ENCODE measurements at regions not wholly inside any gene's neighbourhood (a gene's known extent, or its start where the extent isn't known, plus 50 kb on each side); places are given as distances from the start of the nearest gene placed in this dataset.
A peak's percentile ranks its signal among the peaks of the same experiment; 100 is the strongest.
"Not testable (repeated sequence)": the region's sequence is repeated elsewhere in the genome, so short reads cannot be mapped to it uniquely, and the experiment has no call there.

DNA sequence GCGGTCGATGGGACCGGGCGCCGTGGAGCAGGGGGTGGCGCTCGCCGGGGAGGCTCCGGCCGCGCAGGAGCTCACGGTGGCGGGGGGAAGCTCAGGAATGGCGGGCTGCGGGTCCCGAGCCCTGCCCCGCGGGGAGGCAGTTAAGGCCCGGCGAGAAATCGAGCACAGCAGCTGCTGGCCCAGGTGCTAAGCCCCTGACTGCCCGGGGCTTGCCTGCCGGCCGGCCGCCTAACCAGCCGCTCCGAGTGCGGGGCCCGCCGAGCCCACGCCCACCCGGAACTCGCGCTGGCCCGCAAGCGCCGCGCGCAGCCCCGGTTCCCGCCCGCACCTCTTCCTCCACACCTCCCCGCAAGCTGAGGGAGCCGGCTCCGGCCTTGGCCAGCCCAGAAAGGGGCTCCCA is 340.1 kb downstream of the TFAP2A start:
- H4K8ac ChIP-seq (ENCODE audit: low read depth, low read length); H2BK5ac ChIP-seq (ENCODE audit: low read depth, low read length, poor library complexity); H2AK5ac ChIP-seq (ENCODE audit: low read length); H3K23ac ChIP-seq (ENCODE audit: low read length); H3K4me2 ChIP-seq (ENCODE audit: low read length); H3K4me3 ChIP-seq (ENCODE audit: low read depth, low read length); H2AFZ ChIP-seq (ENCODE audit: insufficient read depth, low read length, poor library complexity); H3K79me1 ChIP-seq (ENCODE audit: low read length); H2BK120ac ChIP-seq (ENCODE audit: insufficient read depth, low read length, poor library complexity); H3K9ac ChIP-seq (ENCODE audit: low read length); H4K12ac ChIP-seq (ENCODE audit: low read depth, low read length); H3K18ac ChIP-seq (ENCODE audit: low read length); H3K9me3 ChIP-seq (ENCODE audit: insufficient read depth, low read depth, low read length); H2BK12ac ChIP-seq (ENCODE audit: low read length); H3K79me2 ChIP-seq (ENCODE audit: control insufficient read depth, insufficient read depth, low read length, poor library complexity); H4K91ac ChIP-seq (ENCODE audit: low read depth, low read length); H3K4ac ChIP-seq (ENCODE audit: low read depth, low read length); H3K27me3 ChIP-seq (ENCODE audit: insufficient read depth, low read length); H3K14ac ChIP-seq (ENCODE audit: low read length); H3K36me3 ChIP-seq (ENCODE audit: control insufficient read depth in 1 of 2, insufficient read depth in 2 of 2, low read length in 2 of 2); H3K27ac ChIP-seq (ENCODE audit: low read depth, low read length); H3K4me1 ChIP-seq (ENCODE audit: control insufficient read depth in 1 of 2, insufficient read depth in 2 of 2, low read length in 2 of 2): not testable (repeated sequence)
- no CpG with 5 or more reads among the region's 45 CpGs for WGBS (ENCODE audit: extremely low coverage, insufficient coverage, insufficient read length)
- DNase-seq: peak in 1 of 2 donors; percentile 16

DNA sequence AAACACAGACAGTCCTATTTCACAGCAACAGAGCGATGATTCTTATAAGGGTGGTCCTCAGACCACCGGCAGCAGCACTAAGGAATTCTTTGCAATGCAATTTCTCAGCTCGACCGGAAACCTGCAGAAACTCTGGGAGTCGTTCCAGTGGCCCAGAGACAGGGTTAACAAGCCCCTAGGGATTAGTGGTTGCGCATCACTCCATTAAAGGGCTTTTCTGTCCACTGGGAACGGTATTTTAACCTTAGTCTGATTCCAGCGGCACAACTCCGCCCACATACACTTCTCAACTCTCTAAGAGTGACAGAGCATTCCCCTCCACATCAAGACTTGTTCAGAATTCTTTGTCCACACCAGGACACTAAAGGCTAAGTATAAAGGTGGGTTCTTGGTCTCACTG is 341.5 kb downstream of the TFAP2A start:
- Histone ChIP-seq H3K23ac (ENCODE audit: low read length) (no peak overlapping the region), H3K4ac (ENCODE audit: low read depth, low read length) (no peak overlapping the region), H3K9me3 (ENCODE audit: insufficient read depth, low read depth, low read length) (no peaks in the 10 kb centered on the region), H4K8ac (ENCODE audit: low read depth, low read length) (no peak overlapping the region), H4K91ac (ENCODE audit: low read depth, low read length) (no peak overlapping the region), H3K14ac (ENCODE audit: low read length) (no peak overlapping the region), H2AK5ac (ENCODE audit: low read length) (no peak overlapping the region), H3K4me3 (ENCODE audit: low read depth, low read length) (no peak overlapping the region), H3K18ac (ENCODE audit: low read length) (no peak overlapping the region), H2BK12ac (ENCODE audit: low read length) (no peak overlapping the region), H3K79me2 (ENCODE audit: control insufficient read depth, insufficient read depth, low read length, poor library complexity) (no peaks in the 10 kb centered on the region), H2AFZ (ENCODE audit: insufficient read depth, low read length, poor library complexity) (no peak overlapping the region), H3K36me3 (ENCODE audit: control insufficient read depth in 1 of 2, insufficient read depth in 2 of 2, low read length in 2 of 2) (no peaks in the 10 kb centered on the region), H2BK120ac (ENCODE audit: insufficient read depth, low read length, poor library complexity) (no peak overlapping the region), H3K9ac (ENCODE audit: low read length) (no peak overlapping the region), H3K4me1 (ENCODE audit: control insufficient read depth in 1 of 2, insufficient read depth in 2 of 2, low read length in 2 of 2) (no peaks in the 10 kb centered on the region), H3K4me2 (ENCODE audit: low read length) (no peak overlapping the region), H3K79me1 (ENCODE audit: low read length) (no peaks in the 10 kb centered on the region), H2BK5ac (ENCODE audit: low read depth, low read length, poor library complexity) (no peak overlapping the region), H3K27ac (ENCODE audit: low read depth, low read length) (no peak overlapping the region), H3K27me3 (ENCODE audit: insufficient read depth, low read length) (no peaks in the 10 kb centered on the region), H4K12ac (ENCODE audit: low read depth, low read length) (no peak overlapping the region)
- no peak for DNase-seq
- no CpG with 5 or more reads among the region's 9 CpGs for whole genome bisulfite sequencing (ENCODE audit: extremely low coverage, insufficient coverage, insufficient read length)

DNA sequence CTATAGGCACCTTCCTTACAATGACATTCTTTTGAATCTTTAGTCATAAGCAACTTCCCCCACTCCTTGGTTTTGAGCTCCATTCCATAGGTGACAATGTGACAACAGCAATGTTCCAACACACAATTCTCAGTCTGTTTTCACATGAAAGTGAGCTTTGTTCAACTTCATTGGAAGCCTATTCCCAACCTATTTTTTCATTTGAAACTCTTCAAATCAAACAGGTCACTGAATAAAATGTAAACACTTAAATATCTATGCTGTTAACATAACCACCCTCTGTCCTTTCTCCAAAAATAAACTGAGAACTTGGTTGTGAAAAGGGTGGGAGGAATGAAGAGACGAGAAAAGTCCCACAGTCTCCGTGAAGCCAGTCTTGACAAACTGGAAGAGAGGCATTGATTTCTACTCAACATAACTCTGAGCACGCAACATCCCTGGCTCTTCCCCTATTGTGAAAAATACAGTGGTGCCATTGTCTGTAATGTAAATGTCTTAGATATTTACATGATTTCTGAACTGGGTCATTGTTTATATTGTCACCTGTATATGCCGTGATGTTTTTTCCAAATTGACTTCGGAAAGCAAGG is 343.1 kb downstream of the TFAP2A start:
- Histone ChIP-seq H2BK12ac (ENCODE audit: low read length) (no peak overlapping the region), H3K18ac (ENCODE audit: low read length) (no peak overlapping the region), H3K4me1 (ENCODE audit: control insufficient read depth in 1 of 2, insufficient read depth in 2 of 2, low read length in 2 of 2) (no peaks in the 10 kb centered on the region), H3K14ac (ENCODE audit: low read length) (no peak overlapping the region), H3K79me1 (ENCODE audit: low read length) (no peaks in the 10 kb centered on the region), H4K12ac (ENCODE audit: low read depth, low read length) (no peak overlapping the region), H2BK5ac (ENCODE audit: low read depth, low read length, poor library complexity) (no peak overlapping the region), H4K8ac (ENCODE audit: low read depth, low read length) (no peak overlapping the region), H2AFZ (ENCODE audit: insufficient read depth, low read length, poor library complexity) (no peak overlapping the region), H3K36me3 (ENCODE audit: control insufficient read depth in 1 of 2, insufficient read depth in 2 of 2, low read length in 2 of 2) (no peaks in the 10 kb centered on the region), H3K9me3 (ENCODE audit: insufficient read depth, low read depth, low read length) (no peaks in the 10 kb centered on the region), H3K79me2 (ENCODE audit: control insufficient read depth, insufficient read depth, low read length, poor library complexity) (no peaks in the 10 kb centered on the region), H3K9ac (ENCODE audit: low read length) (no peak overlapping the region), H2BK120ac (ENCODE audit: insufficient read depth, low read length, poor library complexity) (no peak overlapping the region), H3K27me3 (ENCODE audit: insufficient read depth, low read length) (no peaks in the 10 kb centered on the region), H3K23ac (ENCODE audit: low read length) (no peak overlapping the region), H4K91ac (ENCODE audit: low read depth, low read length) (no peak overlapping the region), H3K4ac (ENCODE audit: low read depth, low read length) (no peak overlapping the region), H2AK5ac (ENCODE audit: low read length) (no peak overlapping the region), H3K4me3 (ENCODE audit: low read depth, low read length) (no peak overlapping the region), H3K27ac (ENCODE audit: low read depth, low read length) (no peak overlapping the region), H3K4me2 (ENCODE audit: low read length) (no peak overlapping the region)
- no CpG with 5 or more reads among the region's 5 CpGs for WGBS (ENCODE audit: extremely low coverage, insufficient coverage, insufficient read length)
- DNase-seq: no peak

DNA sequence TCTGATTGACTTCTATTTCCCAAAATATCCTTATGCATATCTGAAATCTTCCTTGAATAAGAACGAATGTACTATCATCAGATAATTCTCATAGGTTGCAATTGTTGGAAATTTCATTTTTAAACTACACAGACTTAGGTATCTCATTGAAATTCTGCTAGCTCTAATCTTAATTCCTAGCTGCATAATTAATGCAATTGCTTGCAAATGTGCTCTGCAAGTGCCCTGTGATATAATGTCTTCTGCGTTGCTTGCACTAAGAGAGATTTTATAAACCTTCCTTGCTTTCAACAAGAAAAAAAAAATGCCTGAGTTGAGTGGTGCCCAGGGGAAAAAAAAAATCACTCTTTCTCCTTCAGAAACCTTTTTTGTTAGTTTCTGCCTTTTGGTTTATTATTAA is 354.9 kb downstream of the TFAP2A start:
- no peak overlapping the region for H2BK12ac ChIP-seq (ENCODE audit: low read length)
- no peak overlapping the region for H3K18ac ChIP-seq (ENCODE audit: low read length)
- no peak overlapping the region for H2BK120ac ChIP-seq (ENCODE audit: insufficient read depth, low read length, poor library complexity)
- H3K4ac ChIP-seq (ENCODE audit: low read depth, low read length): no peak overlapping the region
- no peak overlapping the region for H3K4me3 ChIP-seq (ENCODE audit: low read depth, low read length)
- H4K91ac ChIP-seq (ENCODE audit: low read depth, low read length): no peak overlapping the region
- no peak overlapping the region for H3K4me2 ChIP-seq (ENCODE audit: low read length)
- H3K14ac ChIP-seq (ENCODE audit: low read length): no peak overlapping the region
- H2AK5ac ChIP-seq (ENCODE audit: low read length): no peak overlapping the region
- no peak for DNase-seq
- H3K9me3 ChIP-seq (ENCODE audit: insufficient read depth, low read depth, low read length): no peaks in the 10 kb centered on the region
- H3K79me1 ChIP-seq (ENCODE audit: low read length): no peaks in the 10 kb centered on the region
- no peak overlapping the region for H4K8ac ChIP-seq (ENCODE audit: low read depth, low read length)
- no peak overlapping the region for H3K27ac ChIP-seq (ENCODE audit: low read depth, low read length)
- no peaks in the 10 kb centered on the region for H3K36me3 ChIP-seq (ENCODE audit: control insufficient read depth in 1 of 2, insufficient read depth in 2 of 2, low read length in 2 of 2)
- no peak overlapping the region for H3K23ac ChIP-seq (ENCODE audit: low read length)
- H2BK5ac ChIP-seq (ENCODE audit: low read depth, low read length, poor library complexity): no peak overlapping the region
- WGBS (ENCODE audit: extremely low coverage, insufficient coverage, insufficient read length): no CpG with 5 or more reads among the region's 2 CpGs
- H3K27me3 ChIP-seq (ENCODE audit: insufficient read depth, low read length): no peaks in the 10 kb centered on the region
- H3K79me2 ChIP-seq (ENCODE audit: control insufficient read depth, insufficient read depth, low read length, poor library complexity): no peaks in the 10 kb centered on the region
- no peak overlapping the region for H4K12ac ChIP-seq (ENCODE audit: low read depth, low read length)
- H2AFZ ChIP-seq (ENCODE audit: insufficient read depth, low read length, poor library complexity): no peak overlapping the region
- no peak overlapping the region for H3K9ac ChIP-seq (ENCODE audit: low read length)
- H3K4me1 ChIP-seq (ENCODE audit: control insufficient read depth in 1 of 2, insufficient read depth in 2 of 2, low read length in 2 of 2): no peaks in the 10 kb centered on the region
